ENCODE measurements at regions not wholly inside any gene's neighbourhood (a gene's known extent, or its start where the extent isn't known, plus 50 kb on each side); places are given as distances from the start of the nearest gene placed in this dataset.

DNA sequence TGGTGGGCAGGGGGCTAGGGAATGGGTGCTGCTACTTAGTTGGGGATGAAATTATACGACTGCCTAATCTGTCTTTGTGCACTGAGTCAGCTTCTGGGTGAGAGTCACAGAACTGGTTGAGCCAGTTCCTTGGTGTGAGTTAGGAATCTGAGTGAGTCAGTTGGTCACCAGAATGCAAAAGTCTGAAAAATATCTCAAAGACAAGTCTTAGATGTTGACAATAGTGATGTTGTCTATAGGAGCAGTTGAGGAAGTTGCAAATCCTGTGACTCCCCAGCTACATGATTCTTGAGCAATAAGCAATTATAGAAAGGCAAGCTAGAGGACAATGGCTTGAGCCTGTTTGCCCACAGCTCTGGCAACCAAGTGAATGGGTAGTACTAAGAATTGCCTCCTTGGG is 399.2 kb downstream of the CNTNAP4 start:
- Histone ChIP-seq H3K36me3 (ENCODE audit: insufficient read depth, low read length) (no peaks in the 10 kb centered on the region), H3K4me2 (ENCODE audit: low read length) (no peak overlapping the region), H3K9ac (ENCODE audit: low read length) (no peak overlapping the region), H4K20me1 (ENCODE audit: insufficient read depth, low read length) (no peaks in the 10 kb centered on the region), H3K9me3 (ENCODE audit: insufficient read depth, low read depth, low read length) (no peaks in the 10 kb centered on the region), H3K4me3 (ENCODE audit: insufficient read depth, low read depth, low read length) (no peak overlapping the region), H2AFZ (ENCODE audit: low read depth, low read length) (no peak overlapping the region), H3K79me2 (ENCODE audit: insufficient read depth, low read length) (no peaks in the 10 kb centered on the region), H3K4me1 (ENCODE audit: insufficient read depth, low read length) (no peaks in the 10 kb centered on the region), H3K27ac (ENCODE audit: low read depth, low read length) (no peak overlapping the region), H3K27me3 (ENCODE audit: insufficient read depth, low read length) (no peaks in the 10 kb centered on the region)
- no peaks in the 10 kb centered on the region for H3K9me3 Mint-ChIP-seq (ENCODE audit: unreplicated experiment)
- no peaks in the 10 kb centered on the region for H3K36me3 Mint-ChIP-seq (ENCODE audit: low read depth, unreplicated experiment)
- no peaks in the 10 kb centered on the region for H3K27me3 Mint-ChIP-seq (ENCODE audit: low read depth, unreplicated experiment)
- FAIRE-seq (no peak), DNase-seq (ENCODE audit: low read depth) (no peak)
- no peak overlapping the region for H3K27ac Mint-ChIP-seq (ENCODE audit: unreplicated experiment)
- no peak for TF ChIP-seq EZH2 (IDR thresholded peaks at IDR 0.05; ENCODE audit: insufficient read depth, low read length)
- TF ChIP-seq, protein P1, sequence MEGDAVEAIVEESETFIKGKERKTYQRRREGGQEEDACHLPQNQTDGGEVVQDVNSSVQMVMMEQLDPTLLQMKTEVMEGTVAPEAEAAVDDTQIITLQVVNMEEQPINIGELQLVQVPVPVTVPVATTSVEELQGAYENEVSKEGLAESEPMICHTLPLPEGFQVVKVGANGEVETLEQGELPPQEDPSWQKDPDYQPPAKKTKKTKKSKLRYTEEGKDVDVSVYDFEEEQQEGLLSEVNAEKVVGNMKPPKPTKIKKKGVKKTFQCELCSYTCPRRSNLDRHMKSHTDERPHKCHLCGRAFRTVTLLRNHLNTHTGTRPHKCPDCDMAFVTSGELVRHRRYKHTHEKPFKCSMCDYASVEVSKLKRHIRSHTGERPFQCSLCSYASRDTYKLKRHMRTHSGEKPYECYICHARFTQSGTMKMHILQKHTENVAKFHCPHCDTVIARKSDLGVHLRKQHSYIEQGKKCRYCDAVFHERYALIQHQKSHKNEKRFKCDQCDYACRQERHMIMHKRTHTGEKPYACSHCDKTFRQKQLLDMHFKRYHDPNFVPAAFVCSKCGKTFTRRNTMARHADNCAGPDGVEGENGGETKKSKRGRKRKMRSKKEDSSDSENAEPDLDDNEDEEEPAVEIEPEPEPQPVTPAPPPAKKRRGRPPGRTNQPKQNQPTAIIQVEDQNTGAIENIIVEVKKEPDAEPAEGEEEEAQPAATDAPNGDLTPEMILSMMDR (IDR thresholded peaks at IDR 0.05; ENCODE audit: insufficient read depth, low read depth, low read length), result no peak
- H3K4me1 Mint-ChIP-seq (ENCODE audit: low read depth, unreplicated experiment), result no peaks in the 10 kb centered on the region
- no peak overlapping the region for H3K4me3 Mint-ChIP-seq (ENCODE audit: unreplicated experiment)

DNA sequence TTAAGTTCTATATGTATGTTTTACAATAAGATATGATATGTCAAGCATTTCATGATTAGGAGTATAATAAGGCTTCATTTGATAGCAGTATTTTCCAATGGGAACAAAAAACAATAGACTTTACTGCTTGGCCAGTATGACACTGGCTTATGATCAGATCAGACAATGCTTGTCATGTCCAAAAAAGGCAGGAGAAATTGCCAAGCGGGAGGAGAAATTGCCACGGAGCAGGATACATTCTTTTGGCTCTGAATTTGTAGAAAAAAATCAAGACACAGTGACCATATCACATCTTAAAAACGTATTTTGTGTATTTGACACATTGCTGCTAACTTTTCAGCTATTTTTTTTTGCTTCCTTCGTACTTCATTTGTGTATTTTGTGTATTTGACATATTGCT is 404.1 kb downstream of the CNTNAP4 start:
- Histone ChIP-seq H3K4me2 (ENCODE audit: low read length) (no peak overlapping the region), H3K9me3 (ENCODE audit: insufficient read depth, low read depth, low read length) (no peaks in the 10 kb centered on the region), H3K4me3 (ENCODE audit: insufficient read depth, low read depth, low read length) (no peak overlapping the region), H3K36me3 (ENCODE audit: insufficient read depth, low read length) (no peaks in the 10 kb centered on the region), H4K20me1 (ENCODE audit: insufficient read depth, low read length) (no peaks in the 10 kb centered on the region), H3K79me2 (ENCODE audit: insufficient read depth, low read length) (no peaks in the 10 kb centered on the region), H3K27me3 (ENCODE audit: insufficient read depth, low read length) (no peaks in the 10 kb centered on the region), H3K27ac (ENCODE audit: low read depth, low read length) (no peak overlapping the region), H2AFZ (ENCODE audit: low read depth, low read length) (no peak overlapping the region), H3K9ac (ENCODE audit: low read length) (no peak overlapping the region), H3K4me1 (ENCODE audit: insufficient read depth, low read length) (no peaks in the 10 kb centered on the region)
- FAIRE-seq (no peak), DNase-seq (ENCODE audit: low read depth) (no peak)
- Mint-ChIP-seq H3K27me3 (ENCODE audit: low read depth, unreplicated experiment) (no peaks in the 10 kb centered on the region), H3K27ac (ENCODE audit: unreplicated experiment) (no peak overlapping the region), H3K4me3 (ENCODE audit: unreplicated experiment) (no peak overlapping the region), H3K36me3 (ENCODE audit: low read depth, unreplicated experiment) (no peaks in the 10 kb centered on the region), H3K9me3 (ENCODE audit: unreplicated experiment) (no peaks in the 10 kb centered on the region), H3K4me1 (ENCODE audit: low read depth, unreplicated experiment) (no peaks in the 10 kb centered on the region)
- TF ChIP-seq, protein P1 (IDR thresholded peaks at IDR 0.05; ENCODE audit: insufficient read depth, low read depth, low read length), result no peak
- no peak for TF ChIP-seq EZH2 (IDR thresholded peaks at IDR 0.05; ENCODE audit: insufficient read depth, low read length)

DNA sequence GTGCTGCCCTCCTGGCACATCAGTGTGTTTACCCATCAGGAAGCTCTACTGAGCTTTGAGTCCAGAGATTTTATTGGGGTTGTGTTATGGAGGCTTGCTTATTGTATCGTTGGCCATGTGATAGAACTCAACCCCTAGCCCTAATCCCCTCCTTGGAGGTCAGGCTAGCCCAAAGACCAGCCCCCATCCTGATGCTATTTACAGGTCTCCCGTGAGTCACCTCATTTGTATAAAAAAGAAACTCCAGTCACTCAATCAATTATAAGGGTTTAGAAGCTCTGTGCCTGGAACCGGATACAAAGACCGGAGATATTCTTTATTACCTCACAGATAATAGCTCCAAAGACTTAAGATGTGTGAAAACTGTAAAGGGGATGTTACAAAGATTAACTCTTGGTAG is 405.9 kb downstream of the CNTNAP4 start:
- H4K20me1 ChIP-seq (ENCODE audit: insufficient read depth, low read length), result no peaks in the 10 kb centered on the region
- no peaks in the 10 kb centered on the region for H3K4me1 Mint-ChIP-seq (ENCODE audit: low read depth, unreplicated experiment)
- FAIRE-seq, result no peak
- no peaks in the 10 kb centered on the region for H3K9me3 Mint-ChIP-seq (ENCODE audit: unreplicated experiment)
- no peaks in the 10 kb centered on the region for H3K79me2 ChIP-seq (ENCODE audit: insufficient read depth, low read length)
- H3K27me3 ChIP-seq (ENCODE audit: insufficient read depth, low read length), result no peaks in the 10 kb centered on the region
- TF ChIP-seq, protein P1 (IDR thresholded peaks at IDR 0.05; ENCODE audit: insufficient read depth, low read depth, low read length), result no peak
- no peak for TF ChIP-seq EZH2 (IDR thresholded peaks at IDR 0.05; ENCODE audit: insufficient read depth, low read length)
- H3K27me3 Mint-ChIP-seq (ENCODE audit: low read depth, unreplicated experiment), result no peaks in the 10 kb centered on the region
- no peak overlapping the region for H2AFZ ChIP-seq (ENCODE audit: low read depth, low read length)
- no peak overlapping the region for H3K9ac ChIP-seq (ENCODE audit: low read length)
- H3K4me3 ChIP-seq (ENCODE audit: insufficient read depth, low read depth, low read length), result no peak overlapping the region
- no peaks in the 10 kb centered on the region for H3K4me1 ChIP-seq (ENCODE audit: insufficient read depth, low read length)
- no peak overlapping the region for H3K4me2 ChIP-seq (ENCODE audit: low read length)
- no peak overlapping the region for H3K4me3 Mint-ChIP-seq (ENCODE audit: unreplicated experiment)
- H3K36me3 Mint-ChIP-seq (ENCODE audit: low read depth, unreplicated experiment), result no peaks in the 10 kb centered on the region
- no peak overlapping the region for H3K27ac Mint-ChIP-seq (ENCODE audit: unreplicated experiment)
- H3K9me3 ChIP-seq (ENCODE audit: insufficient read depth, low read depth, low read length), result no peaks in the 10 kb centered on the region
- H3K27ac ChIP-seq (ENCODE audit: low read depth, low read length), result no peak overlapping the region
- no peaks in the 10 kb centered on the region for H3K36me3 ChIP-seq (ENCODE audit: insufficient read depth, low read length)
- DNase-seq (ENCODE audit: low read depth), result no peak

Data from astrocyte (in vitro differentiated cells and primary cell).